ENCODE measurements at regions not wholly inside any gene's neighbourhood (a gene's known extent, or its start where the extent isn't known, plus 50 kb on each side); places are given as distances from the start of the nearest gene placed in this dataset.

GRCh38 chr1:170367615-170368014, 164.4 kb upstream of the GORAB start:
- Histone ChIP-seq H3K36me3 (no peaks in the 10 kb centered on the region), H3K27me3 (no peaks in the 10 kb centered on the region), H3K27ac (no peak overlapping the region), H3K4me1 (no peaks in the 10 kb centered on the region), H3K9me3 (no peaks in the 10 kb centered on the region), H3K4me3 (no peak overlapping the region)
- DNase-seq: no peak
- TF ChIP-seq CTCF (IDR thresholded peaks at IDR 0.05): no peak
- no peak for TF ChIP-seq POLR2A (IDR thresholded peaks at IDR 0.05)

GRCh38 chr1:170369000-170369399, 163.0 kb upstream of the GORAB start:
- TF ChIP-seq POLR2A (IDR thresholded peaks at IDR 0.05): no peak
- no peak for TF ChIP-seq CTCF (IDR thresholded peaks at IDR 0.05)
- H3K27ac ChIP-seq: no peak overlapping the region
- H3K9me3 ChIP-seq: no peaks in the 10 kb centered on the region
- no peaks in the 10 kb centered on the region for H3K36me3 ChIP-seq
- H3K27me3 ChIP-seq: no peaks in the 10 kb centered on the region
- DNase-seq: no peak
- no peaks in the 10 kb centered on the region for H3K4me1 ChIP-seq
- H3K4me3 ChIP-seq: no peak overlapping the region

- H3K36me3 ChIP-seq: no peaks in the 10 kb centered on the region
- H3K4me1 ChIP-seq: no peaks in the 10 kb centered on the region
- H3K27me3 ChIP-seq: no peaks in the 10 kb centered on the region
- no peak overlapping the region for H3K27ac ChIP-seq
- H3K9me3 ChIP-seq: no peaks in the 10 kb centered on the region
- DNase-seq: no peak
- no peak overlapping the region for H3K4me3 ChIP-seq
- TF ChIP-seq CTCF (IDR thresholded peaks at IDR 0.05) (no peak), POLR2A (IDR thresholded peaks at IDR 0.05) (no peak)
Observed at GRCh38 chr1:170369417-170369816, 162.5 kb upstream of the GORAB start.

GRCh38 chr1:170370087-170370486, 161.9 kb upstream of the GORAB start:
- no peaks in the 10 kb centered on the region for H3K4me1 ChIP-seq
- H3K27me3 ChIP-seq: no peaks in the 10 kb centered on the region
- no peaks in the 10 kb centered on the region for H3K36me3 ChIP-seq

GRCh38 chr1:170375082-170375723, 156.8 kb upstream of the GORAB start:
- Histone ChIP-seq H3K9me3 (no peaks in the 10 kb centered on the region), H3K4me1 (no peaks in the 10 kb centered on the region), H3K4me3 (no peak overlapping the region), H3K27ac (no peak overlapping the region), H3K36me3 (no peaks in the 10 kb centered on the region), H3K27me3 (no peaks in the 10 kb centered on the region)
- TF ChIP-seq POLR2A (IDR thresholded peaks at IDR 0.05): no peak
- TF ChIP-seq CTCF (IDR thresholded peaks at IDR 0.05): no peak
- no peak for DNase-seq

More at GRCh38 chr1:170370087-170370486, 161.9 kb upstream of the GORAB start:
- TF ChIP-seq POLR2A (IDR thresholded peaks at IDR 0.05) (no peak), CTCF (IDR thresholded peaks at IDR 0.05) (no peak)
- no peak overlapping the region for H3K4me3 ChIP-seq
- no peak for DNase-seq
- no peak overlapping the region for H3K27ac ChIP-seq
- no peaks in the 10 kb centered on the region for H3K9me3 ChIP-seq

Data from Peyer's patch (tissue), 4 donors.